ENCODE measurements at regions not wholly inside any gene's neighbourhood (a gene's known extent, or its start where the extent isn't known, plus 50 kb on each side); places are given as distances from the start of the nearest gene placed in this dataset.

GRCh38 chr15:95138604-95139270 lies 907.4 kb downstream of the MCTP2 start:
- no peak overlapping the region for H3K27ac Mint-ChIP-seq
- ATAC-seq: no peak
- H3K9me3 Mint-ChIP-seq: no peaks in the 10 kb centered on the region

More at GRCh38 chr15:95138604-95139270, 907.4 kb downstream of the MCTP2 start:
- Histone ChIP-seq H3K27ac (ENCODE audit: low read depth) (no peak overlapping the region), H3F3A (replicated peaks; ENCODE audit: low read depth) (no peaks in the 10 kb centered on the region), H2AFZ (no peak overlapping the region), H3K79me2 (replicated peaks; ENCODE audit: insufficient read depth) (no peaks in the 10 kb centered on the region), H3K27me3 (ENCODE audit: insufficient read depth) (no peaks in the 10 kb centered on the region), H3K36me3 (ENCODE audit: insufficient read depth) (no peaks in the 10 kb centered on the region), H3K4me1 (ENCODE audit: insufficient read depth) (no peaks in the 10 kb centered on the region), H3K4me3 (no peak overlapping the region), H3K4me2 (no peak overlapping the region), H3K9me2 (ENCODE audit: insufficient read depth) (0 out of 2 replicates have a peak, but pooled peaks cover 6% of the 10 kb centered on the region), H4K20me1 (replicated peaks; ENCODE audit: insufficient read depth) (no peaks in the 10 kb centered on the region)
- DNase-seq (ENCODE audit: low spot score): no peak
- Mint-ChIP-seq H3K36me3 (ENCODE audit: low read depth) (no peaks in the 10 kb centered on the region), H3K4me1 (no peaks in the 10 kb centered on the region), H3K4me3 (no peak overlapping the region), H3K27me3 (ENCODE audit: insufficient read depth, low read depth, poor library complexity) (peaks cover 2% of the 10 kb centered on the region)
- TF ChIP-seq REST (IDR thresholded peaks at IDR 0.05; ENCODE audit: unreplicated experiment) (no peak), ZNF114 (CRISPR knock-in tag; IDR thresholded peaks at IDR 0.05) (no peak), POLR2AphosphoS5 (IDR thresholded peaks at IDR 0.05; ENCODE audit: low read depth) (no peak), EZH2 (IDR thresholded peaks at IDR 0.05; ENCODE audit: low read depth, unreplicated experiment) (no peak), EZH2phosphoT487 (IDR thresholded peaks at IDR 0.05; ENCODE audit: unreplicated experiment) (no peak), CTCF (conservative IDR thresholded peaks at IDR 0.05; ENCODE audit: low read depth in 2 of 2) (no peak), CREB1 (CRISPR knock-in tag; IDR thresholded peaks at IDR 0.05; ENCODE audit: low read depth) (no peak), JUNB (IDR thresholded peaks at IDR 0.05; ENCODE audit: unreplicated experiment) (no peak), ZNF331 (CRISPR knock-in tag; IDR thresholded peaks at IDR 0.05; ENCODE audit: low read depth) (no peak), ZNF462 (CRISPR knock-in tag; IDR thresholded peaks at IDR 0.05) (no peak)
